AG08396 (cell line): ENCODE measurements at regions not wholly inside any gene's neighbourhood (a gene's known extent, or its start where the extent isn't known, plus 50 kb on each side); places are given as distances from the start of the nearest gene placed in this dataset.
"Not testable (repeated sequence)": the region's sequence is repeated elsewhere in the genome, so short reads cannot be mapped to it uniquely, and the experiment has no call there.

Experiments
- DNase-seq: peaks from one replicate; pipeline ENCODE4 v3.0.0; 2012; ENCODE audit warnings: low spot score, mixed read lengths

DNA sequence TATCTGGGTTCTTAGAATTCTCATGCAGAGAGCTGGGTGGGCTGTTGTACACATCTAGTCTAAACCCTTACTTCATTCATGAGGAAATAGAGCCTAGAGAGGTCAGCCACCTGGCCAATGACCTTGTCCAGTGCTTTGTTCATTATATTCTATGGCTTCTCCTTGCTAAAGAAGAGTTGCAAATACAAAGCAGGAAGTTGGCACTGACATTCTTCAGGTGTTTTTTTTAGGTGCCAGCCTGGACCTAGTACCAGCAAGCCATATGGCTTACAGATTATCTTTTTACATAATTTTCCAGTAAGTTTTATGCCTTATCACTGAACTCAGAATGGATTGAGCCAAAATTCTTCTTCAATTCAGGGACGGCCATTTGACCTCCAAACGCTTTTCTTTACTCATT lies 54.7 kb upstream of the PGM2 start:
- no peak for DNase-seq

DNA sequence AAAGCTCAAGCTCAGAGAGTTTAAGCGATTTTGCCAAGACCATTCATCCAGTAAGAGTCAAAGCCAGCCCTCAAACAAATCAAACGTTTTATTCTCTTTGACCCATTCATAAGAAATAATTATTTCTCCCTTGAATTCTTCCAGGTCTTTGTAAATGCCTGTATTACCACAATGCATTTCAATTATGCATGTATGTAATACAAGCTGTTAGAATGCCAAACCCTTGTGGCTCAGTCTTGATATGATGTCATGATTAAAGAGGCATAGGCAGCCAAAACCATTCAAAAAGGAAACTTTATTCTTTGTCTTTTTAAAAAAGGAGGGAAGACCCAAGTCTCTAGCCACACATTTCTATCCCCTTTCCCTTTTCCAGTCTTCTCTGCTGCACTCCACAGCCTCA lies 56.5 kb upstream of the PGM2 start:
- no peak for DNase-seq

DNA sequence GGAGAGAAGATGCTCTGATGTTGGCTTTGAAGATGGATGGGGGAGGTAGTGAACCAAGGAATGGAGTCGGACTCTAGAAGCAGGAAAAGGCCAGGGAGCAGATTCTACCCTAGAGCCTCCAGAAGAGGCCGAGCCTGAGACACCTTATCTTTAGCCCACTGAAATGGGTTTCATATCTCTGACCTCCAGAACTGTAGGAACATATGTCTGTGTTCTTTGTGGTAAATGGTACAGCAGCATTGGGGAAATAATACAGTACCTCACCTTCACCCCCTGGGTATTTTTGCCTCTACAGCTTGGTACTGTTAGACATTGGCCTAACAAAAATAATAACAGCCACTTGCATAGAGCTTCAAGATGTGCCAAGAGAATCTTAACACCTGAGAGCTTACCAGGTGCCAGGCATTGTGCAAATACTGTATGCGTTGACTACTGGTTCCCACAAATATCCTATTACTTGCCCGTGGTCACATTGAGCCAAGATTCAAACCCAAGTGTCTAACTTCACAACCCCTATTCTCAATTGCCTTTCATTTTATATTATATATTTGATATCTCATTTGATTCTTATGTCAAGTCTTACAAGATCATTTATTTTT lies 57.0 kb upstream of the PGM2 start:
- DNase-seq = no peak

DNA sequence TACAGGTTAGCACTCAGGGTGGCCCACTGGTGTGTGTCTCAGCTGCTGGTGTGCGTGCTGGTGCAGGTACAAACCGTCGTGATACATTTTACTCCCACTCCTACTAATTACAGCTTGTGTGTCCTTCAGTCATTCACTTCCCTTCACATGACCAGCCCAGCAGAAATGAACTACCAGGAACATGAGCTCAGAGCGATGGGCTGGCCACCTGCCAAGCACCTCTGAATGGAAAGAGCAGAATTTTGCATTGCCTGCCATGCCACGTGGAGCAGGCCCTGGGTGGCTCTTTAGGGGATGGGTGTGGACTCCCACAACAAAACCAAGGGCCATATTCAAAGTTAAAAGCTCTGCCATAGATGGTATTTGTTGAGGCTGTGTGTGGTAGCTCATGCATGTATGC lies 58.9 kb upstream of the PGM2 start:
- peak; percentile 7 for DNase-seq

DNA sequence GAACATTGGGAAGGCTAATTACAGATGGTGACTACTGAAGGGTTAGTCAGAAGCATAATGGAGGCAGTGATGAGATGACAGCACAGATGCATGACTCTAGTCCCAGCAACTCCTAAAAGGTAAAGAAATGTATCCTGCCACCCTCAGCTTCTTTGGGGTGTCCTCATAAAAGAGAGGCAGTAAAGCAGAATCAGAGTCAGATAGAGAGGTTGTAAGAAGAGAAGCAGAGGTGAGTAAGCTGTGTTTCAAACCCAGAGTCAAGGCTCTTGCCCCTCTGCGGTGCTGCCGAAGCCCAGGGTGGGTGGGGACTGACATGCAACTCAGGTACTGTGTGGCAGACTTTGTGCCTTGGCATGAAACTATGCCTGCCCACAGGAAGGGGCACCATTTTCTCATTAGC lies 59.5 kb upstream of the PGM2 start:
- no peak for DNase-seq

DNA sequence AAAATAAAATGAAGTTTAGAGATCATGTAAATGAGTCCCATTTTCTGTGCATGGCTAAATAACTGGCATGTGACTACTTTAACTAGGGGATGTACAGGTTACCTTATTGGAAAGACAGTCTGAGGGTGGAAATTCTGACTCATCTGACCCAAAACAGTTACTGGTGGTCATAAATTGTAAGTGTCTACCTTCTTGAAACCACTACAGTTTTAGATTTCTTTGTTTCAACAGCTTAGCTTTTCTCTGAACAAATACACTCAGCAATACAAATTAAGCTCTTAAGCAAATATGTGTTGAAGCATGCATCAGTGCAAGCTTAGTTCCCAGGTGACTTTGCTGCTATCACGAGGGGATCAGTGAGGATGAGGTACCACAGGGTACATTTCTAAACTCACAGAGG lies 60.7 kb upstream of the PGM2 start:
- DNase-seq = no peak

DNA sequence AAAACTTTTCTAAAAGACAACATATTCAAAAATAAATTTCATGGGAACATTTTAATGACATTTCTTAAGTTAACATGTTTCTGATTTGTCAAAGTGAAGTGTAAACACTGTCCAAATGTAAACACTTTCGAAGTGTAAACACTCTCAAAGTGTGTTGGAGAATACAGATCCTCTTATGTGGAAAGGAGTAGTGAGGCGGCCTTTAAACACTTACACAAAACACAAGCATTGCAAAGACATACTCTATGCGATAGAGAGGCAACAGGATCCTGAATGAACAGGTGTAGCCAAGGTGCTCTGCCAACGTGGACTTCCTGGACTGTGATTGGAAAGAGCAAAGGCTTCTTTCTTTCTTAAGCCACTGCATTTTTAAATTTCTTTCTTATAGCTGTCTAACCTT lies 62.7 kb upstream of the PGM2 start:
- DNase-seq = no peak

DNA sequence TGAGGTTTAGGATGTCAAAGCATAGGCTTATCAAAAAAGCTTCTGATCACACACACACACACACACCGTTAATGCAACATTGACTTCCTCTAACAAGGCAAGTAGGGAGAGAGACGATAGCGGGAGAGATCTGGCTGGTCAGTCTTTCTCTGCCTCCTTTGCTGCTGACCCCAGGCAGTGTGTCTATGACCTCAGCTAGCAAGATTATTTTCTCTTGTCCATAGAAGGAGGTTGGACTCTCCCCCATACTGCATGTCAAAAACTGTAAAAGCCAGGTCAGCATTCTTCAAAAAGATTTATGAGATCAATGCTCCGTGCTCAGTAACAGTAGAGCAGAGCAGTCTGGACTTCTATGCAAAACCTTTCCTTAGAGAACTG lies 63.5 kb upstream of the PGM2 start:
- DNase-seq = no peak

DNA sequence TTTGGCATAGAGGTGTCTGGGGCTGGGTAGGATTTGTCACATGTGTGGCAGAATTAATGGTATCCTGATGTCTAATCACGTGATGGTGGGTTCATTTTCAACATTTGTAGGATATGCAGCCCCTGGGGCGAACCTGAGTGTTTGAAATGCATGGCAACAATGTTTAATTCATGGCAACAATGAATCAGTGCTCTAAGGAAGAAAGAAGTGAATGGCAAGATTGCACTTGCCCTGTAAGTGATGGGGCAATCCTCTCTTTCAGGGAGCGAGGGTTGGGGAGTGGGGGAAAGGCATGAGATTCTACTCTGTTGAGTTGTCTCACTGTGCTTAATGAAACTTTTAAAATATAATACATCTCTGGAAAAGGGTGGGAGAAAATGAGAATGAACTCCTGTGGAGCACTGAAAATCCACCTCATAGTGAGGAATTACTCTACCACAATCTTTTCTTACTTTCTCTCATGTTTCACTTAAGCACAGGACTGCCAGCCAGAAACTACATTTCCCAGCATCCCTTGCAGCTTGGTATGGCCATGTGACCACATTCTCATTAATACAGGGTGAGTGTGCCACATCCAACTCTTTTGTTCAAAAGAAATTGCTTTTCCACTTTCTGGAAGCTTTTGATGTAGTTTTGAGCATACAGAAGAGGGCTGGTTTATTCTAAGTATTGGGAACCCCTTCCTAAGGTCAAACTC lies 64.0 kb upstream of the PGM2 start:
- peak; percentile 15 for DNase-seq

DNA sequence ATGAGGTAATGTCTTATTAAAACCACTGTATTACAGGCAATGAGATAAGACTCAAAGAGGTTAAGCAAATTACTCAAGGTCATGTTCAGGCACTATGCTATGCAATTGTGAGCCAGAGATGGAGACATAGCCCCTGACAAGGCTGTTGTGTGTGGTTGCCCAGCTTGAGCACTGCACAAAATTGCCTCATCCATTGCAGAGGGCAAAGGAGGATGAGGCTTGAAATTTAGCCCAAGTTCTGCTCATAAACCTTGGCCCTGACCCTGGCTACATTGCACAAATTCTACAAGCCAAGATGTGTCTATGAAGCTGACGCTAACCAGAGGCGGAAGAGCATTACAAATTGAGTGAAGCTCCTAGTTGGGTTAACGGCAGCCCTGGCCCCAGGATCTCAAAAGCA lies 65.6 kb upstream of the PGM2 start:
- DNase-seq = no peak

DNA sequence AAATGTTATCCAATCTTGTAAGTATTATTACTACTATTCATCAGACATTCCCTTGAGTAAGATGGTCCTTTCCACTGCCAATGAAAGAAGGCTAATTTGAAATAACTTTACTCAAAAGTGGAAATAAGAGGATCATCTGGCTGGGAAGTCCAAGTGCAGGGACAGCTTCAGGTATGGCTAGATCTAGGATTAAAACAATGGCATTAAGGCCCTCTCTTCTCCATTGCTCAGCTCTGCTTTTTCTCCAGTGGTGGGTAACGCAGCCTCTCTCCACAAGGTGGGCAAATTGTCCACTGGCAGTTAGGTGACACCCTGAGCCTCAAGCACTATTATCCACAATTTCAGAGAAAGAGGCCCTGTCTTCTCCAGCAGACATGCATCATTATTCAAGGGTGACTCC lies 66.7 kb upstream of the PGM2 start:
- DNase-seq = no peak

DNA sequence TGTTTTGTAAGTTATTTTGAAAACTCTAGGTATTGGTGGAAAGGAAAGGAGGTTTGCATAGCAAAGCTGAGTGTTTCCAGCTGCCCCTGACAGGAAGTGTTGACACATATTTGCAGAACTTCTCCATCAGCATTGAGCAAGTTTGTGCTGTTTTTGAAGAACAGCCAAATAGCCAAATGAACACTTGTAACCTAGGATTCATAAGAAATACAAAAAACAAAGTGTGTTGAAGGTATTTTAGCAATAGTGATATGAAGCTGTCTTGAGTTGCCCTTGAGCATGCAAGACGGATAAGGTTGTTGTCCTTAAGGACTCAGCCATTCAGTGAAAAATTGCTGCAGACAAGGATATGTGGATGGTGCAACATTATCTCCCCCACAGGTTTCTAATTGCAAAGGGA lies 68.3 kb upstream of the PGM2 start:
- peak; percentile 8 for DNase-seq

DNA sequence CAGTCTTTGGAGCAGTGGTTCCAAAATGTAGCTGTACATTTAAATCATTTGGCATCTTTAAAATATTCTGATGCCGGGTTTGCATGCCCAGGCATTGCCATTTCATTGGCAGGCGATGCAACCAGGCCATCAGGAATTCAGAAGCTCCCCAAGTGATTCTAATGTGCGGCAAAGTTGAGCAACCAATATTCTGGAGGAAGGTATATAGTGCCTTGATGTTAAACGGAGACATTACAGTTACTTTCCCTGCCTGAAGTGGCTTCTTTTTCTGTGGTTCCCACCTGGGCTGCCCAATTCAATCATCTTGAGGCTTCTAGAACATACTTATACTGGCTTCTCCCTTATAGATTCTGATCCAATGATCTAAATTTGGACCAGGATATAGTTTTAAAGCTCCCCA lies 68.7 kb upstream of the PGM2 start:
- no peak for DNase-seq

DNA sequence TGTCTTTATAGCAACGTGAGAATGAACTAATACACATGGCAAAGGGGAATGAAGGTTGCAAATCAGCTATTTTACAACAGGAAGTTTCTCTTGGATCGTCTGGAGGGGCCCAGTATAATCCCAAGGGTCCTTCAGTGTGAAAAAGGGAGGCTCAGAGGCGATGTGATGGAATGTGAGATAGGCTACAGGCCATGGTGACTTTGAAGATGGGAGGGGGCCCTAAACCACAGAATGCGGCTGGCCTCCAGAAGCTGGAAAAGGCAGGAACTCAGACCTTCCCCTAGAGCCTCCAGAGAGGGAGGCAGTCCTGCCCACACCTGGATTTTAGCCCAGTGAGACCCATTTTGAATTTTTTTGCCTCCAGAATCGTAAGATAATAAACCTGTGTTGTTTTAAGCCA lies 69.4 kb upstream of the PGM2 start:
- DNase-seq = no peak

DNA sequence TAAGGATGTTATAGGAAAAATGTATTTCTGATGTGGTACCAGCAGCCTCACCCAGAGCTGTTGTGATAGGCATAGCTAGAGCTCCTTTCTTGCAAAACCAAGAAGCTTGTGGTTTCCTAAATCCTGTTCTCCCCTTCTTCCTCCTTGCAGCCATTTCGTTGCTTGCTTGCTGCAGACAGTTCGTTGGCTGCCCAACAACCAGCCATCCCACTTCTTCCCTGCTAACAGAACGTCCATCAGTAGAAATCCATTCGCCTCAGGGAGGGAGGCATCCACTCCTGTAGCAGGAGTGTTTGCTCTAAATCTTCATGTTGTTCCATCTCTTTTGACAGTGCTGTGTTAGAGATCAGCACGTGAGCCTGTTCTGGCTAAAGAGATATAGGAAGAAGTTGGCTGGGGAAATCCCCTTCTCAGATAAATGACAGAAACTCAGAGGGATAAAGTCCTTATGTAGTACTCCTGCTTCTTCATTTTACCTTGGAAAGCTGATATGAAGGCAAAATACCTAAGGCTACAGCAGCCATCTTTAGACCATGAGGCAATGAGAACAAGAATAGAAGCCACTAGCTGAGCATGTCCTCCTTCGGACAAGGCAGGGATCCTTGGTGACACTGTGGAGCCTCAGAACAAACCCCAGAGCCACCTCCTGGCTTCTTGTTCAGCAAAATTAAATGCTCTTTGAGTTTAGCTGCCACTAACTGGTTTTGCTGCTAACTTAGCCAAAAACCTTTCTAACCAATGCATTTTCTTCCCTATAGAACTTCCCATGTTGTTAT lies 68.4 kb upstream of the RELL1 start:
- no peak for DNase-seq

DNA sequence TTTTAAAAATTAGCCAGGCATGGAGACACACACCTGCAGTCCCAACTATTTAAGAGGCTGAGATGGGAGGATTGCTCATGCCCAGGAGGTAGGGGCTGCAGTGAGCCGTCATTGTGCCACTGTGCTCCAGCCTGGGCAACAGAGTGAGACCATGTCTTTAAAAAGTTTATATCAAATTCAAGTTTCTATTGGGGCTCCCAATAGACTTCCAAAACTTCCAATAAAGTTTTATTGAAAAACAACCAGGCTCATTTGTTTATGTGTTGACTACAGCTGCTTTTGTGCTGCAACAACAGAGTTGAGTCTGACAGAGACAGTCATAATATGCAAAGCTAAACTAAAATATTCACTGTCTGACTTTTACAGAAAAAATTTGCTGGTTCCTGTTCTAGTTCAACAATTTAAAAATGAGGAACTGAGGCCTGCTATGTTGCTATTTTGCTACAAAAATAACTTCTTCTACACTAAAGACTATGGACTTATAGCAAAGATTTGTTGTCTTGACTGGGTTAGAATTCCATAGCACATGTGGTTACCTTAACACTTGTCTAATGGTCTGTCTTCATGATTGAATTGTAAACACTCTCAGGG lies 63.3 kb upstream of the RELL1 start:
- DNase-seq = no peak

DNA sequence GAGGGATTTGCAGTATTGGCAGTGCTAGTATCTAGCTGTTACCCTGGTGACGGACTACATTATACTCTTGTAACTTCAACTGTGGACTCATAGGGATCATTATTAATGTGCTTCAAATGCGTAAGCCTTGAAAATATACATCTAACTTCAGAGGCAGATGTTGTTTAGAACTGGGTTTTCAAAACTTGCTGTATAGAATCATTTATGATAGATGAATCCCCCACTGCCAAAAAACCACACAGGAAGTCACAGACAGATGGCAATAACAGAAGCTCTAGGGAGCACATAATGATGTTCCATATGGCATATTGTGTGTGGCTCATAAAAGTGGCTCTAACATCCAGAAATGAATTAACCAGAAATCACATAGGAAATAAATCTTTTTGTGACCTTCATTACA lies 62.3 kb upstream of the RELL1 start:
- DNase-seq = no peak

DNA sequence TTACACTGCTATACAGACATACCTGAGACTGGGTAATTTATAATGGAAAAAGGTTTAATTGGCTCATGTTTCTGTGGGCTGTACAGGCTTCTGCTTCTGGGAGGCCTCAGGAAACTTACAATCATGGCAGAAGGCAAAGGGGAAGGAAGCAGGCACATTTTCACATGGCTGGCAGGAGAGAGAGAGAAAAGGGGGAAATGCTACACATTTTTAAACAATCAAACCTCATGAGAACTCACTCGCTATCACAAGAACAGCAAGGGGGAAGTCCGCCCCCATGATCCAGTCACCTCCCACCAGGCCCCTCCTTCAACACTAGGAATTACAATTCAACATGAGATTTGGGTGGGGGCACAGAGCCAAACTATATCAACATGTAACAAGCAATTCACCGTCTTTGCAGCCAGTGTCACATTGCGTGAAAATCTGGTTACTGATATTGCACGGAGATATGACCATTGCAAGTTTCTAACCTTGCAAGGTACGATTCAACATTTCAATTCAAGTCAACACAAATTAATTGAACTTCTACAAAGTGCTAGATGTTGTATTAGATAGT lies 61.7 kb upstream of the RELL1 start:
- no peak for DNase-seq

DNA sequence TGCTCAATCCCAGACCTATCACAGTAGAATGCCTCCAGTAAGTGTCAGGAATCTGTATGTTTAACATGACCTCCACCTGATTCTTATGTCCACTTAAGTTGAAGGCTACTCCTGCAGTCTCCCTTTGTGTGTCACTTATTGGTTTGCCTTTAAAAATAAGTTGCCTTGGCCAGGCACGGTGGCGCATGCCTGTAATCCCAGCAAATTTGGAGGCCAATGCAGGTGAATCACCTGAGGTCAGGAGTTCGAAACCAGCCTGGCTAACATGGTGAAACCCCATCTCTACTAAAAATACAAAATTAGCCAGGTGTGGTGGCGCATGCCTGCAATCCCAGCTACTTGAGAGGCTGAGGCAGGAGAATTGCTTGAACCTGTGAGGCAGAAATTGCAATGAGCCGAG lies 60.7 kb upstream of the RELL1 start:
- not testable (repeated sequence) for DNase-seq

DNA sequence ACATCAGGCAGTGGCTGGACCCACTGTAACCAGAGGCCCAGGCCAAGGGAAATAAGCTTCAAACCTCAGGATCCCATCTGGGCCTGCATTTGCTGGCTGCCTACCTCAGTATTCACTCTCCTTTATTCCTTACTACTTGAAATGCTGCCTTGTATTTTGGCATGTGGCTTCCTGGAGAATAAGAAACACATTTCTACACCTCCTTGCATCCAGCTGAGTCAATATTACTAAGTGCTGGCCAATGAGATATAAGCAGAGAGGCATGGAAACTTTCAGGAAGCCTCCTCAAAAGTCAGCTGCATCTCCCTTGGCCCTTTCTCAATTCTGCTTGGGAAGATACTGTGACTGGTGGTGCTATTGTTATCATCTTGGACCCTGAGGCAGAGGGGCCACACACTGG lies 59.8 kb upstream of the RELL1 start:
- DNase-seq = no peak

DNA sequence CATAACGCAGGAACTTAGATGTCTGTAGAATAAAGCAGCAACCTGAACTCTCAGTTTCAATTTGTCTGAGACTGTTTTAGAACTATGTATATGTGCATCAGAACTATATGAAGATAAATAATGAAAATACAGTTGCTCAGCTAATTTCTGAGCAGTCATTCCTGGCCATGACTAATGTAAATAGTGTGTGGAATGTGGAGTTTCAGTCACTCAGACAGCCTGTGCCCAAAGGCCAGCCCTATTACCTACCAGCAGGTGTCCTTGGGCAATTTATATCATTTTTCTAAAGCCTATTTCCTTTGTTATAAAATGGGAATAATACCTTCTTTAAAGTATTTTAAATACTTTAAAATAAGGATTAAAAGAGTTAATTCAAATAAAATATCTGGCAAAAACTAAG lies 56.0 kb upstream of the RELL1 start:
- DNase-seq = no peak

DNA sequence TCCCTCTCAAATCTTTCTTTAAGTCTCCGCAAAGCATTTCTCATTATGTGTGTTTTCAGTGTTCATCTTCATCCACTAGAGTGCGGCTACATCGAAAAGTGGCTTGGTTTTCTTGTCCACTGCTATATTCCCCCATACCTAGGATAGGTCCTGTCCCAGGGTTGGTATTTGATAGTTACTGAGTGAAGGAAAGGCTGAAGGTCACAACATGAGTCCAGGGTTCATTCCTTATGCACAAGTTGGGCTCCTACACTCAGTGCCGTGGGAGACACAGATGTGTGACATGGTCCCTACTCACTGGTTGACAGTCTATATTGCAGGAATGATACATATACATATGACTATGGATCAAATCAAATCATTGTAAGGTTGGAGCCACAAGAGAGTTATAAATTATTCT lies 55.4 kb upstream of the RELL1 start:
- no peak for DNase-seq

DNA sequence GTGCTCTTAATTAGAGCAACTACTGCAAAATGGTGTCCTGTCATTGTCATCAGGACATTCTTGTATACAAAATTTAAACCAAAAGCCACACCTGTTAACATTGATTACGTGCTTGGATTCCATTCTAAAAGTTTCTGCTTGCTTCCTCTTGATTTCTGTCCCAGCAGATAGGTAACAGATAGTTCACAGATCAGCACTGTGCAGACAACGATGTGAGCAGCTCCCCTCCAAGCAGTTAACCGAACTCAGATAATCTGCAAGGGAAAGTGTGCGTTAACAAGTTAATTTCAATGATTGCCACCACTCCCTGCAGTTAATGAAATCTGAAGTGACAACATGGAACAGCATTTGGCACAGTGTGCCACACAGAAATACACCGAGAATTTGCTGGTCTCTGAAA lies 54.4 kb upstream of the RELL1 start:
- no peak for DNase-seq
